IPS DF 6.9 (cell line): ENCODE measurements at regions not wholly inside any gene's neighbourhood (a gene's known extent, or its start where the extent isn't known, plus 50 kb on each side); places are given as distances from the start of the nearest gene placed in this dataset.

Experiments
- DNase-seq: peaks from one replicate; pipeline ENCODE4 v3.0.0-alpha.2; 2013; ENCODE audit warnings: low read depth, low spot score
- H3K27ac ChIP-seq: one replicate; pipeline ENCODE4 v1.5.1; 2013; ENCODE audit warnings: low read length, control low read depth
- H3K27me3 ChIP-seq: 2 replicates; pipeline ENCODE4 v1.6.1; 2013; ENCODE audit warnings: mild to moderate bottlenecking, low read length; ENCODE audit not compliant: control insufficient read depth, insufficient read depth
- H3K36me3 ChIP-seq: 2 replicates; pipeline ENCODE4 v1.6.1; 2013; ENCODE audit warnings: low read length; ENCODE audit not compliant: control insufficient read depth, insufficient read depth
- H3K4me1 ChIP-seq: 2 replicates; pipeline ENCODE4 v1.6.1; 2013; ENCODE audit warnings: low read length; ENCODE audit not compliant: control insufficient read depth, insufficient read depth
- H3K4me3 ChIP-seq: 2 replicates; pipeline ENCODE4 v1.5.1; 2013; ENCODE audit warnings: mild to moderate bottlenecking, low read length
- H3K9me3 ChIP-seq: 2 replicates; pipeline ENCODE4 v1.6.1; 2013; ENCODE audit warnings: low read length, inconsistent platforms; ENCODE audit not compliant: control insufficient read depth, insufficient read depth
- WGBS: extraction: QIAGEN DNeasy Blood & Tissue Kit; methylation state at CpG from one replicate; pipeline ENCODE4 v1.1.7; 2013; ENCODE audit warnings: mixed read lengths, missing lambda C conversion rate; ENCODE audit not compliant: insufficient read length, insufficient coverage; 5-methylcytosine and 5-hydroxymethylcytosine counted together

- Histone ChIP-seq H3K27me3 (no peaks in the 10 kb centered on the region), H3K4me3 (no peak overlapping the region), H3K9me3 (peaks cover 2% of the 10 kb centered on the region; the same call in 1 of the 2 replicates), H3K4me1 (no peaks in the 10 kb centered on the region; the same call in 1 of the 2 replicates), H3K27ac (no peak overlapping the region), H3K36me3 (peaks cover 2% of the 10 kb centered on the region; the same call in 1 of the 2 replicates)
- WGBS = no CpG with 5 or more reads among the region's 6 CpGs
- no peak for DNase-seq
These were observed 291.8 kb upstream of the FAT4 start for GRCh38 chr4:125022855-125023501.

- no peak for DNase-seq
- Histone ChIP-seq H3K4me1 (no peaks in the 10 kb centered on the region; the same call in 1 of the 2 replicates), H3K27me3 (no peaks in the 10 kb centered on the region), H3K4me3 (no peak overlapping the region), H3K9me3 (peaks cover 2% of the 10 kb centered on the region; the same call in 1 of the 2 replicates), H3K27ac (no peak overlapping the region), H3K36me3 (peaks cover 2% of the 10 kb centered on the region; the same call in 1 of the 2 replicates)
- WGBS = no CpG with 5 or more reads among the region's 1 CpG
These were observed 293.6 kb upstream of the FAT4 start for GRCh38 chr4:125021189-125021588.

GRCh38 chr4:125020089-125021034, 294.4 kb upstream of the FAT4 start:
- no peak for DNase-seq
- H3K36me3 ChIP-seq = peaks cover 2% of the 10 kb centered on the region; the same call in 1 of the 2 replicates
- H3K9me3 ChIP-seq = peaks cover 2% of the 10 kb centered on the region; the same call in 1 of the 2 replicates
- H3K27ac ChIP-seq = no peak overlapping the region
- H3K4me1 ChIP-seq = no peaks in the 10 kb centered on the region; the same call in 1 of the 2 replicates
- H3K27me3 ChIP-seq = no peaks in the 10 kb centered on the region
- H3K4me3 ChIP-seq = no peak overlapping the region
- no CpG with 5 or more reads among the region's 2 CpGs for WGBS

- H3K27me3 ChIP-seq = no peaks in the 10 kb centered on the region
- no CpG with 5 or more reads among the region's 5 CpGs for WGBS
- no peak overlapping the region for H3K4me3 ChIP-seq
- H3K9me3 ChIP-seq = peaks cover 2% of the 10 kb centered on the region; the same call in 1 of the 2 replicates
- H3K27ac ChIP-seq = no peak overlapping the region
- peaks cover 2% of the 10 kb centered on the region; the same call in 1 of the 2 replicates for H3K36me3 ChIP-seq
- no peaks in the 10 kb centered on the region; the same call in 1 of the 2 replicates for H3K4me1 ChIP-seq
- no peak for DNase-seq
These were observed 297.9 kb upstream of the FAT4 start for GRCh38 chr4:125016892-125017299.

- Histone ChIP-seq H3K4me3 (no peak overlapping the region), H3K9me3 (no peaks in the 10 kb centered on the region), H3K27ac (no peak overlapping the region), H3K36me3 (no peaks in the 10 kb centered on the region), H3K27me3 (no peaks in the 10 kb centered on the region), H3K4me1 (no peaks in the 10 kb centered on the region)
- no CpG with 5 or more reads among the region's 1 CpG for WGBS
- DNase-seq = no peak
These were observed 300.9 kb upstream of the FAT4 start for GRCh38 chr4:125013891-125014290.

- WGBS = no CpG with 5 or more reads among the region's 2 CpGs
- no peak overlapping the region for H3K4me3 ChIP-seq
These were observed 299.1 kb upstream of the ANKRD50 start for GRCh38 chr4:125011646-125012045.

GRCh38 chr4:125010796-125011503, 298.4 kb upstream of the ANKRD50 start:
- Histone ChIP-seq H3K4me3 (no peak overlapping the region), H3K36me3 (no peaks in the 10 kb centered on the region), H3K9me3 (no peaks in the 10 kb centered on the region), H3K27me3 (no peaks in the 10 kb centered on the region), H3K27ac (no peak overlapping the region), H3K4me1 (no peaks in the 10 kb centered on the region)
- DNase-seq = peak; percentile 50
- no CpG with 5 or more reads among the region's 7 CpGs for WGBS

More at GRCh38 chr4:125011646-125012045, 299.1 kb upstream of the ANKRD50 start:
- Histone ChIP-seq H3K9me3 (no peaks in the 10 kb centered on the region), H3K27ac (no peak overlapping the region), H3K4me1 (no peaks in the 10 kb centered on the region), H3K36me3 (no peaks in the 10 kb centered on the region), H3K27me3 (no peaks in the 10 kb centered on the region)
- no peak for DNase-seq

- WGBS = no CpG with 5 or more reads among the region's 1 CpG
- no peak for DNase-seq
- H3K27me3 ChIP-seq = no peaks in the 10 kb centered on the region
- H3K36me3 ChIP-seq = no peaks in the 10 kb centered on the region
- H3K4me1 ChIP-seq = no peaks in the 10 kb centered on the region
- H3K27ac ChIP-seq = no peak overlapping the region
- H3K9me3 ChIP-seq = no peaks in the 10 kb centered on the region
- no peak overlapping the region for H3K4me3 ChIP-seq
These were observed 296.1 kb upstream of the ANKRD50 start for GRCh38 chr4:125008676-125009075.

- H3K9me3 ChIP-seq = no peaks in the 10 kb centered on the region
- WGBS = no CpG with 5 or more reads among the region's 3 CpGs
- H3K4me3 ChIP-seq = no peak overlapping the region
- no peaks in the 10 kb centered on the region; the same call in 1 of the 2 replicates for H3K27me3 ChIP-seq
- H3K36me3 ChIP-seq = no peaks in the 10 kb centered on the region
- no peaks in the 10 kb centered on the region for H3K4me1 ChIP-seq
- no peak for DNase-seq
- H3K27ac ChIP-seq = no peak overlapping the region
These were observed 292.1 kb upstream of the ANKRD50 start for GRCh38 chr4:125004676-125005075.

GRCh38 chr4:125003840-125004239, 291.3 kb upstream of the ANKRD50 start:
- H3K4me1 ChIP-seq = no peaks in the 10 kb centered on the region
- no peak overlapping the region for H3K4me3 ChIP-seq
- no peaks in the 10 kb centered on the region for H3K36me3 ChIP-seq
- H3K9me3 ChIP-seq = no peaks in the 10 kb centered on the region
- WGBS = no CpG with 5 or more reads among the region's 3 CpGs
- no peak for DNase-seq
- H3K27ac ChIP-seq = no peak overlapping the region
- H3K27me3 ChIP-seq = peaks cover 1% of the 10 kb centered on the region; the same call in 1 of the 2 replicates
